ENCODE measurements at regions not wholly inside any gene's neighbourhood (a gene's known extent, or its start where the extent isn't known, plus 50 kb on each side); places are given as distances from the start of the nearest gene placed in this dataset.

- no peak for DNase-seq
Observed at GRCh38 chr16:48435906-48436305, 50.7 kb upstream of the SIAH1 start.

GRCh38 chr16:48435318-48435680, 50.1 kb upstream of the SIAH1 start:
- no peak for DNase-seq
